ENCODE measurements at regions not wholly inside any gene's neighbourhood (a gene's known extent, or its start where the extent isn't known, plus 50 kb on each side); places are given as distances from the start of the nearest gene placed in this dataset.
"Not testable (repeated sequence)": the region's sequence is repeated elsewhere in the genome, so short reads cannot be mapped to it uniquely, and the experiment has no call there.

DNA sequence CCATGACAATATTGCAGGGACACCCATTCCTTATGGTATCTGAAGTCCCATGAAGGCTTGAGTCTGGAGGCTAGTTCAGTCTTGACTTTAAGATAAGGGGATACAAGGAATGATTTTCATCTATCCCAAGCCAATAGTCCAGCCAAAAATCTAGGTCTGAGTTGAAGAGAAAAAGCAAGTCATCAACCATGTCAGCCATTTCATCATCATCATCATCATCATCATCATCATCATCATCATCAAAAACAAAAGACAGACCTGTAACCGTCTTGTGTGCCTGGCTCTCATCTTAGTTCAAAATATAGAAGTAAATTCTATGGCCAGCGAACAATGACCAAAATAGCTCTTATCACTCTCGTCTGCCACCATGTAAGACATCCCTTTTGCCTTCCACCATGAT is 59.5 kb upstream of the FAM90A26 start:
- not testable (repeated sequence) for ATAC-seq

GRCh38 chr4:9103148-9103524 is 67.1 kb upstream of the FAM90A26 start:
- not testable (repeated sequence) for DNase-seq, H3K9me3 Mint-ChIP-seq

More for the DNA sequence above, 59.5 kb upstream of the FAM90A26 start:
- H3K36me3 Mint-ChIP-seq (ENCODE audit: insufficient read depth); DNase-seq; H3K27me3 Mint-ChIP-seq (ENCODE audit: low read depth); H3K4me3 Mint-ChIP-seq; H3K4me1 Mint-ChIP-seq (ENCODE audit: low read depth); H3K9me3 Mint-ChIP-seq: not testable (repeated sequence)

DNA sequence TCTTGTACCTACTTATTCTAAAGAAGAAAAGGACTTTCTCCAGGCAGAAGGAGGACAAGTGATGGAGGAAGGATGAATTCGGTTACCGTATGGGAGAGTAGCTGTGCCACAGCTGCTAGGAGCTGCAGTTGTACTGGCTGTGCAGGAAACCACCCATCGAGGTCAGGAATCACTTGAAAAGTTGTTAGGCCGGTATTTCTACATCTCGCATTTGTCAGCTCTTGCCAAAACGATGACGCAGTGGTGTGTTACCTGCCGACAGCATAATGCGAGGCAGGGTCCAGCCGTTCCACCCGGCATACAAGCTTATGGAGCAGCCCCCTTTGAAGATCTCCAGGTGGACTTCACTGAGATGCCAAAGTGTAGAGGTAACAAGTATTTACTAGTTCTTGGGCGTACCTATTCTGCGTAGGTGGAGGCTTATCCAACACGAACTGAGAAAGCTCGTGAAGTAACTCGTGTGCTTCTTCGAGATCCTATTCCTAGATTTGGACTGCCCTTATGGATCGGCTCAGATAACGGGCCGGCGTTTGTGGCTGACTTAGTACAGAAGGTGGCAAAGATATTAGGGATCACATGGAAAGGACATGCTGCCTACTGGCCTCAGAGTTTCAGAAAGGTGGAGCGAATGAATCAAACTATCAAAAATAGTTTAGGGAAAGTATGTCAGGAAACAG is 67.6 kb upstream of the FAM90A26 start:
- not testable (repeated sequence) for H3K4me3 Mint-ChIP-seq; H3K9me3 Mint-ChIP-seq; DNase-seq; H3K4me1 Mint-ChIP-seq (ENCODE audit: low read depth); ATAC-seq; H3K36me3 Mint-ChIP-seq (ENCODE audit: insufficient read depth); H3K27me3 Mint-ChIP-seq (ENCODE audit: low read depth)

More at GRCh38 chr4:9103148-9103524, 67.1 kb upstream of the FAM90A26 start:
- H3K4me3 Mint-ChIP-seq; H3K4me1 Mint-ChIP-seq (ENCODE audit: low read depth); H3K36me3 Mint-ChIP-seq (ENCODE audit: insufficient read depth); ATAC-seq; H3K27me3 Mint-ChIP-seq (ENCODE audit: low read depth): not testable (repeated sequence)

- not testable (repeated sequence) for H3K4me3 Mint-ChIP-seq; H3K4me1 Mint-ChIP-seq (ENCODE audit: low read depth); ATAC-seq; H3K27me3 Mint-ChIP-seq (ENCODE audit: low read depth); H3K36me3 Mint-ChIP-seq (ENCODE audit: insufficient read depth); DNase-seq
- H3K9me3 Mint-ChIP-seq = peaks cover 30% of the 10 kb centered on the region
Measured at GRCh38 chr4:9096330-9096729, 73.9 kb upstream of the FAM90A26 start.

- H3K36me3 Mint-ChIP-seq (ENCODE audit: insufficient read depth); H3K4me1 Mint-ChIP-seq (ENCODE audit: low read depth); H3K4me3 Mint-ChIP-seq; H3K27me3 Mint-ChIP-seq (ENCODE audit: low read depth); ATAC-seq; DNase-seq; H3K9me3 Mint-ChIP-seq: not testable (repeated sequence)
Measured at GRCh38 chr4:9078796-9079195, 91.4 kb upstream of the FAM90A26 start.

DNA sequence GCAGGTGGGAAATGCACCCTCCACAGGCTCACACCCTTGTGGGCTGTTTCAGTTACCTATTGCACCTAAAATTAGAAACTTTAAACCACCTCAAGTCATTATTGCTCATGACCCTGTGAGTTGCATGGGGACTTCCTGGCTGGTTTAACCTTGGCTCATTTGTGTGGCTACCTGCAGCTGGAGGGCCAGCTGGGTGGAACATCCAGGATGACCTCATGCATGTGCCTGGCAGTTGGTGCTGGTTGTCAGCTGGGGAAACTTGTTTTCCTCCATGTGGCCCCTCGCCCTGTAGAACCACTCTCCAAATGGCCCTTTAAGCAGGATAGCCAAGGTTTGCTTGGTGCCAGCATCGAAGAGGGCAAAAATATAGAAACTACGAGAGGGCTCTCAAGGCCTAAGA is 93.2 kb upstream of the FAM90A26 start:
- DNase-seq; H3K9me3 Mint-ChIP-seq; H3K36me3 Mint-ChIP-seq (ENCODE audit: insufficient read depth); H3K4me3 Mint-ChIP-seq; H3K4me1 Mint-ChIP-seq (ENCODE audit: low read depth); H3K27me3 Mint-ChIP-seq (ENCODE audit: low read depth); ATAC-seq: not testable (repeated sequence)

DNA sequence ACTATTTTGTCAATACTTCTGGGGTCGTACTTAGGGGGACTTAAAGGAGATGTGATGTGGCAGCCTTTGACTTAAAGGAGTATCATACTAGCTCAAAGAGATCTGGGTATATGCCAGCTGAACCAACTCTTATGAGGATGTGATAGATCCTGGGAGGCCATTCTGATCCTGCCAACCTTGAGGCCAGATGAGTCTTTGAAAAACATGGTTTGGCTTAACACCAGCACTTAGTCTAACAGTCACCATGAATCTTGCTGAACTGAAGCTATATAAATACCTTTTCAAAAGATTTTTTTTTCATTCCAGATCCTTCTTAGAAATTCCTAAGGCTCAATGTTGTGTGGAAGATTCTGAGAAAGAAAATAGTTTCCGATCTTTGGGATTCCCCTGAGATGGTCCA is 93.7 kb upstream of the FAM90A26 start:
- H3K27me3 Mint-ChIP-seq (ENCODE audit: low read depth); ATAC-seq; H3K36me3 Mint-ChIP-seq (ENCODE audit: insufficient read depth): not testable (repeated sequence)

GRCh38 chr4:9073371-9073770 is 96.8 kb upstream of the FAM90A26 start:
- not testable (repeated sequence) for H3K4me1 Mint-ChIP-seq (ENCODE audit: low read depth); H3K9me3 Mint-ChIP-seq; ATAC-seq; H3K36me3 Mint-ChIP-seq (ENCODE audit: insufficient read depth); DNase-seq; H3K27me3 Mint-ChIP-seq (ENCODE audit: low read depth)
- peak overlapping the region; percentile 29 for H3K4me3 Mint-ChIP-seq

More for the DNA sequence above, 93.7 kb upstream of the FAM90A26 start:
- DNase-seq; H3K9me3 Mint-ChIP-seq; H3K4me3 Mint-ChIP-seq; H3K4me1 Mint-ChIP-seq (ENCODE audit: low read depth): not testable (repeated sequence)

DNA sequence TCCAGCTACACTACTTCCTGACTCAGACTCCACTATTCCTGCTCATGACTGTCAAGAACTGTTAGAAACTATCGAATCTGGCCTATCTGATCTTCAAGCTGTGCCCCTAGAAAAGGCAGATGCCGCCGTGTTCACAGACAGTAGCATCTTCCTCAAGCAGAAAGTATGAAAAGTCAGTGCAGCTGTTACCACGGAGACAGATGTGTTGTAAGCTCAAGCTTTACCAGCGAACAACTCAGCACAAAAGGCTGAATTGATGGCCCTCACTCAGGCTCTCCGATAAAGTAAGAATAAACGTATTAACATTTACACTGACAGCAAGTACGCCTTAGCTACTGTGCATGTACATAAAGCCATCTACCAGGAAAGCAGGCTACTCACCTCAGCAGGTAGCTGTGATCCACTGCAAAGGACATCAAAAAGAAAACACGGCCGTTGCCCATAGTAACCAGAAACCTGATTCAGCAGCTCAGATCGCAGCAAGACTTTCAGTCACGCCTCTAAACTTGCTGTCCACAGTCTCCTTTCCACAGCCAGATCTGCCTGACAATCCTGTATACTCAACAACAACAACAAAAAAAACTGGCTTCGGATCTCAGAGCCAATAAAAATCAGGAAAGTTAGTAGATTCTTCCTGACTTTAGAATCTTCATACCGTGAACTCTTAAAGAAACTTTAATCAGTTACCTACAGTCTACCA is 97.5 kb upstream of the FAM90A26 start:
- H3K4me1 Mint-ChIP-seq (ENCODE audit: low read depth); H3K27me3 Mint-ChIP-seq (ENCODE audit: low read depth); H3K36me3 Mint-ChIP-seq (ENCODE audit: insufficient read depth); DNase-seq; H3K9me3 Mint-ChIP-seq; ATAC-seq: not testable (repeated sequence)
- peak overlapping the region; percentile 29 for H3K4me3 Mint-ChIP-seq

GRCh38 chr4:9067923-9068322 is 102.3 kb upstream of the FAM90A26 start:
- H3K36me3 Mint-ChIP-seq (ENCODE audit: insufficient read depth); H3K4me1 Mint-ChIP-seq (ENCODE audit: low read depth); H3K27me3 Mint-ChIP-seq (ENCODE audit: low read depth); ATAC-seq; DNase-seq; H3K4me3 Mint-ChIP-seq: not testable (repeated sequence)
- H3K9me3 Mint-ChIP-seq = peaks cover 42% of the 10 kb centered on the region

DNA sequence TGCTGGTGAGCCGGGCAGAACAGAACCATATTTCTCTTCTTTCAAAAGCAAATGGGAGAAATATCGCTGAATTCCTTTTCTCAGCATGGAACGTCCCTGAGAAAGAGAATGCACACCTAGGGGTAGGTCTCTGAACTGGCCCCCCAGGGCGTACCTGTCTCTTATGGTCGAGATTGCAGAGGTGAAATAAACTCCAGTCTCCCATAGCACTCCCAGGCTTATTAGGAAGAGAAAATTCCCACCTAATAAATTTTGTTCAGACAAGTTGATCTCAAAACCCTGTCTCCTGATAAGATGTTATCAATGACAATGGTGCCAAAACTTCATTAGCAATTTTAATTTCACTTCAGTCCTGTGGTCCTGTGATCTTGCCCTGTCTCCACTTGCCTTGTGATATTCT is 106.6 kb upstream of the FAM90A26 start:
- H3K27me3 Mint-ChIP-seq (ENCODE audit: low read depth) = not testable (repeated sequence)

DNA sequence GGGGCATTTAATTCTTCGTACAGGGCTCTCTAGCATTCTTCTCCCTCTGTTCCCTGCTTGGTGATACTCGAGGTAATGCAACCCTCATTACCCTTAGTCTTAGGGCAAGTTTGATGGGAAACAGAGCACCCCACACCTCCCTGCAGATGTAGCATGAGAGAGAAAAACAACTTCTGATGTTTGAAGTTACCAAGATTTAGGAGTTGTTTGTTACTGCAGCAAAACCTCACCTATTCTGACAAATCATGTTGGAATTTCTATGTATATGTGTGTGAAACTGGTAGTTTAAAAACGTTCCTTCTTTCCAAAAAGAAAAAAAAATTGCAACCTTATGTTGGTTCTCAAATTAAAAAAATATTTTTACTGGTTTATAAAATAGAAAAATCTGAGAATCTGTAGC is 145.3 kb upstream of the FAM90A26 start:
- H3K27me3 Mint-ChIP-seq (ENCODE audit: low read depth); DNase-seq; ATAC-seq; H3K36me3 Mint-ChIP-seq (ENCODE audit: insufficient read depth); H3K4me1 Mint-ChIP-seq (ENCODE audit: low read depth); H3K4me3 Mint-ChIP-seq; H3K9me3 Mint-ChIP-seq: not testable (repeated sequence)

More for the DNA sequence above, 106.6 kb upstream of the FAM90A26 start:
- not testable (repeated sequence) for H3K4me3 Mint-ChIP-seq; H3K4me1 Mint-ChIP-seq (ENCODE audit: low read depth); DNase-seq; ATAC-seq
- H3K36me3 Mint-ChIP-seq (ENCODE audit: insufficient read depth) = peaks cover 13% of the 10 kb centered on the region
- H3K9me3 Mint-ChIP-seq = peaks cover 33% of the 10 kb centered on the region

DNA sequence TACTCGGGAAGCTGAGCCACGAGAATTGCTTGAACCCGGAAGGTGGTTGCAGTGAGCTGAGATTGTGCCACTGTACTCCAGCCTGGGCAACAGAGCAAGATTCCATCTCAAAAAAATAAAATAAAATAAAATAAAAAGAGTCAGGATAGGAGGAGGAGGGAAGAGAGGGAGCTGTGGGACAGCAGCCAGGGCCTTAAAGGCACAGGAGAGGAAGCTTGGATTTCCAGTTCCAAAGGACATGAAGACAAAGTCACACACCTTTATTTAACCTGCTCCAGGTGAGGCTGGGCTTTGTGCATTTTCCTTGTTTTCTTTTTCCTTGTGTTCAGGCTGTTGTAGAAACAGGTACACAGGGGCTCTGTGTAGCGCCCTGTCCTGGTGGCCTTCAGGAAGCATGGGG is 138.2 kb upstream of the HMX1 start:
- not testable (repeated sequence) for H3K4me1 Mint-ChIP-seq (ENCODE audit: low read depth); DNase-seq; H3K27me3 Mint-ChIP-seq (ENCODE audit: low read depth); H3K4me3 Mint-ChIP-seq; H3K9me3 Mint-ChIP-seq; H3K36me3 Mint-ChIP-seq (ENCODE audit: insufficient read depth); ATAC-seq

DNA sequence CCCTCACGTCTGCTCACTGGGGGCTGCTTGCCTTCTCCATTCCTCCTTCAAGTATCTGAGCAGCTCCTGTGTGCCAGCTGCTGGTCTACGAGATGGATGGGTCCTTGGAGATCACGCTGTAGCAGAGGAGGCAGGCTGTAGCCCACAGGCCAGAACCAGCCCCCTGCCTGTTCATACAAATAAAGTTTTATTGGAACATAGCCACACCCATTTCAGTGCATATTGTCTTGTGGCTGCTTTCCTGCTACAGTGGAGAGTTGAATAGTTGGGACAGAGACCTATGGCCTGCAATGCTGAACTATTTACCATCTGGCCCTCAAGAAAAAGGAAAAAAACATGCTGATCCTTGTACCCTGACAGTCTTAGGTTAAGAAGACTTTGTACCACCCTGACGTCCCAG is 136.8 kb upstream of the HMX1 start:
- H3K27me3 Mint-ChIP-seq (ENCODE audit: low read depth); H3K9me3 Mint-ChIP-seq; DNase-seq; H3K4me1 Mint-ChIP-seq (ENCODE audit: low read depth); ATAC-seq; H3K4me3 Mint-ChIP-seq; H3K36me3 Mint-ChIP-seq (ENCODE audit: insufficient read depth): not testable (repeated sequence)

- peaks cover 28% of the 10 kb centered on the region for H3K27me3 Mint-ChIP-seq (ENCODE audit: low read depth)
- not testable (repeated sequence) for H3K9me3 Mint-ChIP-seq; ATAC-seq; H3K4me1 Mint-ChIP-seq (ENCODE audit: low read depth); H3K36me3 Mint-ChIP-seq (ENCODE audit: insufficient read depth); DNase-seq; H3K4me3 Mint-ChIP-seq
Measured at GRCh38 chr4:9001153-9001552, 129.5 kb upstream of the HMX1 start.

Data from activated T-cell treated with anti-CD3 and anti-CD28 coated beads, Interleukin-2, amount 50 U/mL, for 4 hours (primary cell).